ENCODE measurements at regions not wholly inside any gene's neighbourhood (a gene's known extent, or its start where the extent isn't known, plus 50 kb on each side); places are given as distances from the start of the nearest gene placed in this dataset.

DNA sequence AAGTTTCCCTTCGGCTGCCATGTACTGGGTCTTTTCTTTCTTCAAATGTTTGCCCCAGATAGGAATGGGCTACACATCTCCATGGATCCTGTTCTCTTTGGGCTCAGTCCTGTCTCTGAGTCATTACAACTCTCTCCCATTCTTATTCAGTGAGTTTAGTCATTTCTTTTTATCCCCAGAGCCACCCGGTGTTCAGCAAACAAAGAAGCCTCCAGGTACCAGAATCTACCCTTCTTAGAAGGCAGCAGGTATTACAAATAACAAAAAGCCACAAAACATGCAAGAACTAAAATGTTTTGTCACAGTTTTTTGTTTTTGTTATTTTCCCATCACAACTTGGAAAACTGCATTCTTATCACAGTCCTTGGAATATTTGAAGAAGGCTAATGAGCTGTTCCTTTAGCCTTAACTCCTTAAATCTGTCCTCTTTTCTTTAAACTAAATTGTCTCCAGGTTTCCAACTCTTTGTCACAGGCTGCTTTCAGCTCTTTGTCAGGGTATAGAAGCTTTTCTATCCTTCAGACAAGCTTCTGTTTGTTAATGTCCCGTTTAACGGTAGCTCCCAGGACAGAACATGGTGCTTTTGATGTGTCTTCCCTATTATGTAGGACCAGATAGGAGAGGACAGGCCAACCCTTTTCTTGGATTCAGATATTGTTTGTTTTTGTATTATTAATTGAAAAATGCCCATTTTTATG, 215.5 kb upstream of the HTR2A start:
- DNase-seq (ENCODE audit: low read depth, low spot score) (no peak), FAIRE-seq (no peak)
- Histone ChIP-seq H3K36me3 (ENCODE audit: control insufficient read depth in 2 of 2, extremely low read depth in 1 of 2, insufficient read depth in 2 of 2, low read length in 2 of 2) (no peaks in the 10 kb centered on the region), H3K9me3 (ENCODE audit: control insufficient read depth, low read depth, low read length) (no peaks in the 10 kb centered on the region), H2AFZ (ENCODE audit: control insufficient read depth, low read length) (no peak overlapping the region), H3K9me1 (ENCODE audit: control insufficient read depth, extremely low read depth, insufficient read depth, low read length) (no peaks in the 10 kb centered on the region), H3K4me3 (ENCODE audit: control insufficient read depth in 2 of 3, extremely low read depth in 1 of 3, insufficient read depth in 2 of 3, low read depth in 1 of 3, low read length in 3 of 3) (no peak overlapping the region), H4K20me1 (ENCODE audit: control insufficient read depth, extremely low read depth, insufficient read depth, low read length) (no peaks in the 10 kb centered on the region), H3K79me2 (ENCODE audit: control insufficient read depth, insufficient read depth, low read length) (no peaks in the 10 kb centered on the region), H3K27ac (ENCODE audit: control insufficient read depth, insufficient read depth, low read length) (no peak overlapping the region), H3K9ac (ENCODE audit: control insufficient read depth, extremely low read depth, insufficient read depth, low read length) (no peak overlapping the region), H3K4me2 (ENCODE audit: control insufficient read depth, extremely low read depth, insufficient read depth, low read depth, low read length) (no peak overlapping the region), H3K27me3 (ENCODE audit: control insufficient read depth, extremely low read depth, insufficient read depth, low read length) (no peaks in the 10 kb centered on the region), H3K4me1 (ENCODE audit: control insufficient read depth, extremely low read depth, insufficient read depth, low read length) (peaks cover 16% of the 10 kb centered on the region)
- no peak for TF ChIP-seq EZH2 (IDR thresholded peaks at IDR 0.05; ENCODE audit: low read length)
- TF ChIP-seq, protein P1, sequence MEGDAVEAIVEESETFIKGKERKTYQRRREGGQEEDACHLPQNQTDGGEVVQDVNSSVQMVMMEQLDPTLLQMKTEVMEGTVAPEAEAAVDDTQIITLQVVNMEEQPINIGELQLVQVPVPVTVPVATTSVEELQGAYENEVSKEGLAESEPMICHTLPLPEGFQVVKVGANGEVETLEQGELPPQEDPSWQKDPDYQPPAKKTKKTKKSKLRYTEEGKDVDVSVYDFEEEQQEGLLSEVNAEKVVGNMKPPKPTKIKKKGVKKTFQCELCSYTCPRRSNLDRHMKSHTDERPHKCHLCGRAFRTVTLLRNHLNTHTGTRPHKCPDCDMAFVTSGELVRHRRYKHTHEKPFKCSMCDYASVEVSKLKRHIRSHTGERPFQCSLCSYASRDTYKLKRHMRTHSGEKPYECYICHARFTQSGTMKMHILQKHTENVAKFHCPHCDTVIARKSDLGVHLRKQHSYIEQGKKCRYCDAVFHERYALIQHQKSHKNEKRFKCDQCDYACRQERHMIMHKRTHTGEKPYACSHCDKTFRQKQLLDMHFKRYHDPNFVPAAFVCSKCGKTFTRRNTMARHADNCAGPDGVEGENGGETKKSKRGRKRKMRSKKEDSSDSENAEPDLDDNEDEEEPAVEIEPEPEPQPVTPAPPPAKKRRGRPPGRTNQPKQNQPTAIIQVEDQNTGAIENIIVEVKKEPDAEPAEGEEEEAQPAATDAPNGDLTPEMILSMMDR (optimal IDR thresholded peaks at IDR 0.05 in 1 of 3, IDR thresholded peaks at IDR 0.05 in 1 of 3, conservative IDR thresholded peaks at IDR 0.05 in 1 of 3; ENCODE audit: extremely low read depth in 1 of 3, insufficient read depth in 2 of 3, low read length in 3 of 3), result no peak
- dilution Hi-C loops (cut with MboI; ENCODE audit: extremely low pct_ligation_motif_present, low sequenced_read_pairs), result no loop called here

DNA sequence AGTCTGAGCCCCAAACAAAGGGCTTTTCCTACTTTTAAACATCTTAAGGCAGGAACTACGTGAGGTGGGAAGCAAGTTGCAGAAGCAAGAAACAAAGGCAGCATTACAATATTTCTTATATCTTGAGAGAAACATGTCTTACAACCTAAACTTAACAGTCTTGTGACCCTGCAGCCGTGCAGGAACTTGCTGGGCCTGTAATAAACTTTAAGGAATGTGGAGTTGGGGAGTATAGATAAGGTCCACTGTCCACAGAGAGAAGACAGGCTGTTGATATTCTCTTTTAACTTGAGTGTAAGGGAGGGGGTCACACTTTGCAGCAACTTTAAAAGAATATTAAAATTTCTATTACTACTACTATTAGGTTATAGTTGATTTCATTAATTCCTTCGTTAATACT, 214.6 kb upstream of the HTR2A start:
- Histone ChIP-seq H3K27me3 (ENCODE audit: control insufficient read depth, extremely low read depth, insufficient read depth, low read length) (no peaks in the 10 kb centered on the region), H3K9me3 (ENCODE audit: control insufficient read depth, low read depth, low read length) (no peaks in the 10 kb centered on the region), H3K9me1 (ENCODE audit: control insufficient read depth, extremely low read depth, insufficient read depth, low read length) (no peaks in the 10 kb centered on the region), H3K36me3 (ENCODE audit: control insufficient read depth in 2 of 2, extremely low read depth in 1 of 2, insufficient read depth in 2 of 2, low read length in 2 of 2) (no peaks in the 10 kb centered on the region), H3K79me2 (ENCODE audit: control insufficient read depth, insufficient read depth, low read length) (no peaks in the 10 kb centered on the region), H3K27ac (ENCODE audit: control insufficient read depth, insufficient read depth, low read length) (no peak overlapping the region), H2AFZ (ENCODE audit: control insufficient read depth, low read length) (no peak overlapping the region), H3K4me2 (ENCODE audit: control insufficient read depth, extremely low read depth, insufficient read depth, low read depth, low read length) (no peak overlapping the region), H3K4me1 (ENCODE audit: control insufficient read depth, extremely low read depth, insufficient read depth, low read length) (peaks cover 16% of the 10 kb centered on the region), H4K20me1 (ENCODE audit: control insufficient read depth, extremely low read depth, insufficient read depth, low read length) (no peaks in the 10 kb centered on the region), H3K9ac (ENCODE audit: control insufficient read depth, extremely low read depth, insufficient read depth, low read length) (no peak overlapping the region), H3K4me3 (ENCODE audit: control insufficient read depth in 2 of 3, extremely low read depth in 1 of 3, insufficient read depth in 2 of 3, low read depth in 1 of 3, low read length in 3 of 3) (no peak overlapping the region)
- dilution Hi-C loops (cut with MboI; ENCODE audit: extremely low pct_ligation_motif_present, low sequenced_read_pairs), result no loop called here
- FAIRE-seq, result no peak
- no peak for DNase-seq (ENCODE audit: low read depth, low spot score)
- TF ChIP-seq, protein P1 (optimal IDR thresholded peaks at IDR 0.05 in 1 of 3, IDR thresholded peaks at IDR 0.05 in 1 of 3, conservative IDR thresholded peaks at IDR 0.05 in 1 of 3; ENCODE audit: extremely low read depth in 1 of 3, insufficient read depth in 2 of 3, low read length in 3 of 3), result no peak
- TF ChIP-seq EZH2 (IDR thresholded peaks at IDR 0.05; ENCODE audit: low read length), result no peak
